ENCODE measurements at regions not wholly inside any gene's neighbourhood (a gene's known extent, or its start where the extent isn't known, plus 50 kb on each side); places are given as distances from the start of the nearest gene placed in this dataset.
"Not testable (repeated sequence)": the region's sequence is repeated elsewhere in the genome, so short reads cannot be mapped to it uniquely, and the experiment has no call there.

DNA sequence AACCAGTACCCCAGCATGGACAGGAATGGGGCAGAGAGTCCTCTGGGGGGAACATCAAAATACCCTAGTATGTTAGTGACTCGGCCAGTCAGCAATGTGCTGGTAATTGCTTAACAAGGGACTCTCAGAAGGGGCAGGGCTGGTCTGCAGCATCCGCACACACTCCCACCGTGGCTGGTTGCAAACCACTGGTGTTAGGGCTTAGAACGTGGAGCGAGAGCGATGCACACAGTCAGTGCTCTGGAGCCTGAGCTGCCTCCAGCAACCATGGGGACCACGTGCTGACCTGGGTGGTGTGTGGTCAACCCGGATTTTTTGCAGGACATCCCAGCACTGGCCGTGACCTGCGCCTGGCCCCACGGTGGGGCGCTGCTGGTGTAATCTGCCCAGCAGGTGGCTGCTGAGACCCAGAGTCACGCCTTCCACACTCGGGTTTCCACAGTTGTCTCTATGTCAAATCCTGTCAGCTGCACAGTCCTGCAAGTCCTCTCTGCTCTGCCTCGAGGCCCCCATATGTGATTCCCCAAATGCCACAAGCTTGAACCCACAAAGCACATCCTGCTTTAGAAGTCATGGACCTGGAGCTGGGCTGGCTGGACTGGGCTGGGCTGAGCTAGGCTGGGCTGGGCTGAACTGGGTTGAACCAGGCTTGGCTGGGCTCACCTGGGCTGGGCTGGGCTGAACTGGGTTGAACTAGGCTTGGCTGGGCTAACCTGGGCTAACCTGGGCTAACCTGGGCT lies 50.6 kb upstream of the GPC1 start:
- peaks cover 2% of the 10 kb centered on the region for H3K4me1 Mint-ChIP-seq
- H3K27ac Mint-ChIP-seq: no peak overlapping the region
- peak in 1 of 3 donors; percentile 2 for DNase-seq
- no peaks in the 10 kb centered on the region for H3K36me3 Mint-ChIP-seq (ENCODE audit: low read depth)
- peaks cover 14% of the 10 kb centered on the region for H3K27me3 Mint-ChIP-seq
- no peak for ATAC-seq
- H3K9me3 ChIP-seq (ENCODE audit: control insufficient read depth, low read length, poor library complexity, severe bottlenecking): no peaks in the 10 kb centered on the region
- no peak overlapping the region for H3K4me3 Mint-ChIP-seq

- H3K36me3 Mint-ChIP-seq (ENCODE audit: low read depth); H3K4me1 Mint-ChIP-seq; H3K4me3 Mint-ChIP-seq; ATAC-seq; H3K27ac Mint-ChIP-seq; H3K9me3 ChIP-seq (ENCODE audit: control insufficient read depth, low read length, poor library complexity, severe bottlenecking): not testable (repeated sequence)
- DNase-seq: peak in 1 of 3 donors; percentile 6
- H3K27me3 Mint-ChIP-seq: peaks cover 14% of the 10 kb centered on the region
Measured at GRCh38 chr2:240385451-240386161, 49.9 kb upstream of the GPC1 start.

Measured in T-helper 17 cell (primary cell).